H1 (cell line): ENCODE measurements at regions not wholly inside any gene's neighbourhood (a gene's known extent, or its start where the extent isn't known, plus 50 kb on each side); places are given as distances from the start of the nearest gene placed in this dataset.

Experiments
- CTCF ChIA-PET: fragments of 300-600 bp; sonication (Branson Sonifier 250); formaldehyde crosslinking; loops from one replicate; lab custom pipeline; 2021; ENCODE audit not compliant: partially characterized antibody; lab: Charles Lee
- POLR2A ChIA-PET: fragments of 300-600 bp; sonication (Branson Sonifier 250); formaldehyde crosslinking; loops from one replicate; lab custom pipeline; 2021; ENCODE audit warnings: inconsistent platforms; ENCODE audit not compliant: partially characterized antibody; lab: Charles Lee
- DNase-seq, 2 experiments: peaks; one replicate each; pipeline versions ENCODE4 v3.0.0 to v3.0.0-alpha.2; 2010 to 2022; ENCODE audit warnings: low spot score in 2 of 2, low read depth in 1 of 2, mixed read lengths in 1 of 2
- FAIRE-seq: peaks from 2 replicates; lab custom pipeline; 2011; peaks lifted over from hg19 to GRCh38; lab: Jason Lieb, UNC
- H2AFZ ChIP-seq: 2 replicates; pipeline ENCODE4 v1.8.1; 2012; ENCODE audit warnings: low read length, inconsistent platforms
- H2AK5ac ChIP-seq: 2 replicates; pipeline ENCODE4 v1.6.1; 2013; ENCODE audit warnings: low read depth, low read length
- H2BK120ac ChIP-seq: replicated peaks from 2 replicates; pipeline ENCODE3; 2013; ENCODE audit warnings: low read depth, low read length, inconsistent platforms
- H2BK12ac ChIP-seq: 2 replicates; pipeline ENCODE4 v1.6.1; 2013; ENCODE audit warnings: low read depth, low read length
- H2BK15ac ChIP-seq: 2 replicates; pipeline ENCODE4 v1.6.1; 2013; ENCODE audit warnings: low read length
- H2BK20ac ChIP-seq: 2 replicates; pipeline ENCODE4 v1.6.1; 2013; ENCODE audit warnings: low read length
- H2BK5ac ChIP-seq: 2 replicates; pipeline ENCODE4 v1.6.1; 2013; ENCODE audit warnings: low read depth, low read length
- H3K14ac ChIP-seq: 2 replicates; pipeline ENCODE4 v1.6.1; 2013; ENCODE audit warnings: inconsistent platforms; ENCODE audit not compliant: insufficient read length
- H3K18ac ChIP-seq: 2 replicates; pipeline ENCODE4 v1.6.1; 2013; ENCODE audit warnings: low read length; ENCODE audit errors: extremely low read depth
- H3K23ac ChIP-seq: 2 replicates; pipeline ENCODE4 v1.6.1; 2013; ENCODE audit warnings: inconsistent platforms; ENCODE audit not compliant: insufficient read length
- H3K23me2 ChIP-seq: 2 replicates; pipeline ENCODE4 v1.6.1; 2013; ENCODE audit warnings: low read depth, low read length
- H3K27ac ChIP-seq: 2 replicates; pipeline ENCODE4 v1.6.1; 2011; ENCODE audit warnings: low read depth, low read length, inconsistent platforms
- H3K27me3 ChIP-seq, 4 experiments: replicated peaks in 1 of 4; 1 replicate in 1 of 4; 2 replicates in 3 of 4; pipeline versions ENCODE4 v1.6.1 to v1.8.1; 2011 to 2013; ENCODE audit warnings: low read length in 3 of 4, mild to moderate bottlenecking in 3 of 4, inconsistent platforms in 2 of 4, mixed read lengths in 2 of 4, moderate library complexity in 1 of 4; ENCODE audit not compliant: control insufficient read depth in 3 of 4, insufficient read depth in 3 of 4; ENCODE audit errors: extremely low read depth in 1 of 4
- H3K36me3 ChIP-seq, 4 experiments: 2 replicates each; pipeline versions ENCODE4 v1.6.1 to v1.8.1; 2011 to 2013; ENCODE audit warnings: mild to moderate bottlenecking in 4 of 4, low read length in 3 of 4, moderate library complexity in 2 of 4, control low read depth in 1 of 4, inconsistent platforms in 1 of 4; ENCODE audit not compliant: insufficient read depth in 4 of 4, control insufficient read depth in 2 of 4
- H3K4ac ChIP-seq: replicated peaks from 2 replicates; pipeline ENCODE3; 2013; ENCODE audit warnings: low read length, low read depth, mixed read lengths, inconsistent platforms; ENCODE audit not compliant: insufficient read length
- H3K4me1 ChIP-seq, 4 experiments: replicated peaks in 1 of 4; 1 replicate in 1 of 4; 2 replicates in 3 of 4; pipeline versions ENCODE4 v1.6.1 to v1.8.1; 2011 to 2013; ENCODE audit warnings: low read length in 3 of 4, inconsistent platforms in 2 of 4, mixed read lengths in 1 of 4; ENCODE audit not compliant: insufficient read depth in 4 of 4, control insufficient read depth in 3 of 4
- H3K4me2 ChIP-seq, 2 experiments: 2 replicates each; pipeline versions ENCODE4 v1.6.1 to v1.8.1; 2011 to 2013; ENCODE audit warnings: low read depth in 2 of 2, low read length in 2 of 2, control low read depth in 1 of 2, inconsistent platforms in 1 of 2, mild to moderate bottlenecking in 1 of 2; ENCODE audit not compliant: insufficient read depth in 1 of 2
- H3K4me3 ChIP-seq, 4 experiments: fragments of 200-600, 300-600 bp in 1 of 4; sonication (generic), shearing (Covaris generic), sonication (Bioruptor Twin) in 1 of 4; 2 replicates each; pipeline versions ENCODE4 v1.5.1 to v1.8.1; 2011 to 2016; ENCODE audit warnings: low read length in 4 of 4, low read depth in 3 of 4, control low read depth in 2 of 4, inconsistent platforms in 2 of 4, mild to moderate bottlenecking in 2 of 4, mixed read lengths in 1 of 4, moderate library complexity in 1 of 4; ENCODE audit not compliant: insufficient read depth in 2 of 4; ENCODE audit errors: extremely low read depth in 1 of 4
- H3K56ac ChIP-seq: replicated peaks from 2 replicates; pipeline ENCODE3; 2013; ENCODE audit warnings: low read depth, mild to moderate bottlenecking, mixed read lengths, low read length, inconsistent platforms; ENCODE audit not compliant: insufficient read length
- H3K79me1 ChIP-seq: 2 replicates; pipeline ENCODE4 v1.6.1; 2013; ENCODE audit warnings: low read depth, low read length, control low read depth
- H3K79me2 ChIP-seq, 2 experiments: 2 replicates each; pipeline versions ENCODE4 v1.6.1 to v1.8.1; 2012 to 2013; ENCODE audit warnings: low read length in 2 of 2, mild to moderate bottlenecking in 2 of 2, inconsistent platforms in 1 of 2; ENCODE audit not compliant: insufficient read depth in 2 of 2, control insufficient read depth in 1 of 2
- H3K9ac ChIP-seq, 4 experiments: replicated peaks in 1 of 4; 1 replicate in 1 of 4; 2 replicates in 3 of 4; pipeline versions ENCODE4 v1.6.1 to v1.8.1; 2011 to 2013; ENCODE audit warnings: low read depth in 3 of 4, low read length in 3 of 4, control low read depth in 2 of 4, mild to moderate bottlenecking in 2 of 4, moderate library complexity in 2 of 4, inconsistent platforms in 1 of 4; ENCODE audit errors: extremely low read depth in 1 of 4
- H3K9me3 ChIP-seq, 2 experiments: 2 replicates each; pipeline versions ENCODE4 v1.6.1 to v1.8.1; 2012 to 2013; ENCODE audit warnings: mild to moderate bottlenecking in 2 of 2, moderate library complexity in 2 of 2, control low read depth in 1 of 2, inconsistent platforms in 1 of 2, low read depth in 1 of 2, low read length in 1 of 2, mixed read lengths in 1 of 2; ENCODE audit not compliant: insufficient read depth in 2 of 2
- H4K20me1 ChIP-seq, 2 experiments: replicated peaks in 1 of 2; 2 replicates each; pipeline versions ENCODE3 to v1.8.1; 2011 to 2013; ENCODE audit warnings: inconsistent platforms in 2 of 2, low read length in 2 of 2, mild to moderate bottlenecking in 1 of 2; ENCODE audit not compliant: insufficient read depth in 2 of 2, control insufficient read depth in 1 of 2
- H4K5ac ChIP-seq: 2 replicates; pipeline ENCODE4 v1.6.1; 2013; ENCODE audit warnings: low read length, low read depth, mixed read lengths, inconsistent platforms; ENCODE audit not compliant: insufficient read length
- H4K8ac ChIP-seq: 2 replicates; pipeline ENCODE4 v1.8.0; 2013; ENCODE audit warnings: mild to moderate bottlenecking, moderate library complexity, low read length, inconsistent platforms; ENCODE audit not compliant: insufficient read depth; ENCODE audit errors: extremely low read depth
- H4K91ac ChIP-seq: replicated peaks from 2 replicates; pipeline ENCODE3; 2013; ENCODE audit warnings: low read length, mixed read lengths, inconsistent platforms; ENCODE audit not compliant: insufficient read length
- ASH2L ChIP-seq: fragments of 200-600, 300-600 bp; sonication (generic); IDR thresholded peaks from one replicate; pipeline ENCODE4 v1.7.1; 2017; ENCODE audit warnings: low read length
- CBX8 ChIP-seq: fragments of 300-800, 300-1000 bp; sonication (generic); IDR thresholded peaks from 2 replicates; pipeline ENCODE4 v1.7.1; 2016; ENCODE audit warnings: low read depth, low read length, borderline replicate concordance
- CEBPB ChIP-seq: IDR thresholded peaks from 2 replicates; pipeline ENCODE4 v1.6.1; 2012; ENCODE audit warnings: low read depth, low read length
- EP300 ChIP-seq, 2 experiments: IDR thresholded peaks; 1 replicate in 1 of 2; 2 replicates in 1 of 2; pipeline ENCODE4 v1.6.1; 2011 to 2012; ENCODE audit warnings: low read depth in 2 of 2, low read length in 2 of 2, mild to moderate bottlenecking in 2 of 2, borderline replicate concordance in 1 of 2, inconsistent platforms in 1 of 2, moderate library complexity in 1 of 2
- FOSL1 ChIP-seq: IDR thresholded peaks from 2 replicates; pipeline ENCODE4 v1.6.1; 2011; ENCODE audit warnings: mild to moderate bottlenecking, low read depth, low read length, moderate library complexity; ENCODE audit not compliant: insufficient read depth
- RBBP5 ChIP-seq: IDR thresholded peaks from 2 replicates; pipeline ENCODE4 v1.7.1; 2012; ENCODE audit warnings: low read depth, mild to moderate bottlenecking, inconsistent platforms, low read length, moderate library complexity, borderline replicate concordance
- RFX5 ChIP-seq: IDR thresholded peaks from 2 replicates; pipeline ENCODE4 v1.6.1; 2011; ENCODE audit warnings: low read depth, low read length, improper control_type of control experiment, borderline replicate concordance
- SRF ChIP-seq: IDR thresholded peaks from 2 replicates; pipeline ENCODE4 v1.6.1; 2011; ENCODE audit warnings: mild to moderate bottlenecking, low read depth, low read length, moderate library complexity
- TAF1 ChIP-seq: IDR thresholded peaks from 2 replicates; pipeline ENCODE4 v1.6.1; 2011; ENCODE audit warnings: mild to moderate bottlenecking, low read depth, low read length
- ZNF274 ChIP-seq: IDR thresholded peaks from 2 replicates; pipeline ENCODE4 v1.7.0; 2012; ENCODE audit warnings: low read length, borderline replicate concordance; ENCODE audit errors: extremely low read depth
- WGBS, 2 experiments: shearing (Covaris generic) in 1 of 2; methylation state at CpG; one replicate each; pipeline versions ENCODE4 v1.1.6 to v1.1.7; 2013 to 2015; ENCODE audit warnings: low lambda C conversion rate in 2 of 2, mixed read lengths in 2 of 2, inconsistent platforms in 1 of 2, low coverage in 1 of 2, missing lambda C conversion rate in 1 of 2; ENCODE audit not compliant: insufficient replicate concordance in 2 of 2, insufficient coverage in 1 of 2, insufficient read length in 1 of 2; ENCODE audit errors: extremely low coverage in 1 of 2, missing lambda C conversion rate in 1 of 2; 5-methylcytosine and 5-hydroxymethylcytosine counted together
- TF ChIP-seq, protein P1 (sequence below): IDR thresholded peaks from 2 replicates; pipeline ENCODE4 v1.6.1; 2011; ENCODE audit warnings: low read length, improper control_type of control experiment
- TF ChIP-seq, protein P2 (sequence below), 3 experiments: IDR thresholded peaks; 1 replicate in 2 of 3; 2 replicates in 1 of 3; pipeline versions ENCODE4 v1.5.1 to v1.6.1; 2011; ENCODE audit warnings: low read length in 3 of 3, mild to moderate bottlenecking in 3 of 3, inconsistent platforms in 2 of 3, low read depth in 1 of 3, moderate library complexity in 1 of 3; ENCODE audit not compliant: insufficient read depth in 1 of 3; ENCODE audit errors: control extremely low read depth in 1 of 3

DNA sequence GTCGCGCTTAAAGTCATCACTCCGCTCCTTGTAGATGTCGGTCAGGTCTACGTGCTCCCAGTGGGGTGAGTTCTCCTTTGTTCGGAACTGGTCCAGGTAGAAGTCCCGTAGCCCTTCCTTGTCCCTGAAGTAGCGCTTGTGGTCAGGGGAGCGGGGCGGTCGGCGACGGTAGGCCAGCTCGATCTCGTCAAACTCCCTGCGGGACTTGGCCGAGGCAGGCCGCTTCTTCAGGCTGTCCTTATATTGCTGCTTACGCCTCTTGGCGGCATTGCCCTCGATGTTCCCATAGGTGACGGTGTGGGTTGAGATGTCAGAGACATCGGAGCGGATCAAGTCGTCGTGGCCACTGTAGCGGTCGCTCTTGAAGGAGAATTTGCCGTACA, 367.2 kb downstream of the EMP1 start:
- Histone ChIP-seq H2BK20ac (no peak overlapping the region), H3K56ac (no peak overlapping the region), H2BK5ac (no peak overlapping the region), H3K9me3 (no peaks in the 10 kb centered on the region), H3K79me1 (no peaks in the 10 kb centered on the region), H2BK15ac (no peak overlapping the region), H3K27me3 (no peaks in the 10 kb centered on the region), H3K4me3 (no peak overlapping the region), H3K23me2 (no peaks in the 10 kb centered on the region), H3K14ac (no peak overlapping the region), H3K27ac (no peak overlapping the region), H3K23ac (no peak overlapping the region), H2AK5ac (no peak overlapping the region), H2AFZ (no peak overlapping the region), H3K4me1 (no peaks in the 10 kb centered on the region), H3K4ac (no peak overlapping the region), H3K79me2 (no peaks in the 10 kb centered on the region), H3K9ac (no peak overlapping the region), H4K8ac (no peak overlapping the region), H4K20me1 (no peaks in the 10 kb centered on the region), H2BK12ac (no peak overlapping the region), H2BK120ac (no peak overlapping the region), H4K91ac (no peak overlapping the region), H3K4me2 (no peak overlapping the region), H3K18ac (no peak overlapping the region), H3K36me3 (no peaks in the 10 kb centered on the region), H4K5ac (no peak overlapping the region)
- FAIRE-seq, result no peak
- POLR2A ChIA-PET, result no interaction called here
- CTCF ChIA-PET, result no interaction called here
- DNase-seq, result no peak
- WGBS, 2 experiments, result 97% methylated on average over 22 of the region's 29 CpGs; no CpG with 5 or more reads in 1 of the 2 experiments
- TF ChIP-seq, protein P1, sequence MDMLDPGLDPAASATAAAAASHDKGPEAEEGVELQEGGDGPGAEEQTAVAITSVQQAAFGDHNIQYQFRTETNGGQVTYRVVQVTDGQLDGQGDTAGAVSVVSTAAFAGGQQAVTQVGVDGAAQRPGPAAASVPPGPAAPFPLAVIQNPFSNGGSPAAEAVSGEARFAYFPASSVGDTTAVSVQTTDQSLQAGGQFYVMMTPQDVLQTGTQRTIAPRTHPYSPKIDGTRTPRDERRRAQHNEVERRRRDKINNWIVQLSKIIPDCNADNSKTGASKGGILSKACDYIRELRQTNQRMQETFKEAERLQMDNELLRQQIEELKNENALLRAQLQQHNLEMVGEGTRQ, result no peak
- TF ChIP-seq EP300 (IDR thresholded peaks at IDR 0.05; ENCODE audit: borderline replicate concordance in 1 of 2, low read depth in 2 of 2, low read length in 2 of 2) (no peak), CBX8 (no peak), RFX5 (no peak), ASH2L (no peak), TAF1 (no peak), CEBPB (no peak), FOSL1 (no peak), ZNF274 (no peak), SRF (no peak), RBBP5 (no peak)
- TF ChIP-seq, protein P2, sequence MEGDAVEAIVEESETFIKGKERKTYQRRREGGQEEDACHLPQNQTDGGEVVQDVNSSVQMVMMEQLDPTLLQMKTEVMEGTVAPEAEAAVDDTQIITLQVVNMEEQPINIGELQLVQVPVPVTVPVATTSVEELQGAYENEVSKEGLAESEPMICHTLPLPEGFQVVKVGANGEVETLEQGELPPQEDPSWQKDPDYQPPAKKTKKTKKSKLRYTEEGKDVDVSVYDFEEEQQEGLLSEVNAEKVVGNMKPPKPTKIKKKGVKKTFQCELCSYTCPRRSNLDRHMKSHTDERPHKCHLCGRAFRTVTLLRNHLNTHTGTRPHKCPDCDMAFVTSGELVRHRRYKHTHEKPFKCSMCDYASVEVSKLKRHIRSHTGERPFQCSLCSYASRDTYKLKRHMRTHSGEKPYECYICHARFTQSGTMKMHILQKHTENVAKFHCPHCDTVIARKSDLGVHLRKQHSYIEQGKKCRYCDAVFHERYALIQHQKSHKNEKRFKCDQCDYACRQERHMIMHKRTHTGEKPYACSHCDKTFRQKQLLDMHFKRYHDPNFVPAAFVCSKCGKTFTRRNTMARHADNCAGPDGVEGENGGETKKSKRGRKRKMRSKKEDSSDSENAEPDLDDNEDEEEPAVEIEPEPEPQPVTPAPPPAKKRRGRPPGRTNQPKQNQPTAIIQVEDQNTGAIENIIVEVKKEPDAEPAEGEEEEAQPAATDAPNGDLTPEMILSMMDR (IDR thresholded peaks at IDR 0.05; ENCODE audit: control extremely low read depth in 1 of 3, insufficient read depth in 1 of 3, low read depth in 1 of 3, low read length in 3 of 3), result no peak
